OCI-LY7 (cell line): ENCODE measurements at regions not wholly inside any gene's neighbourhood (a gene's known extent, or its start where the extent isn't known, plus 50 kb on each side); places are given as distances from the start of the nearest gene placed in this dataset.

ENCODE experiments used
- BruUV-seq: library from RNA; stranded (reverse); fragments of 400-500 nt; replicated peaks from 2 replicates; lab custom pipeline; 2021; lab: Mats Ljungman, UMichigan
- CTCF ChIA-PET: fragments of 300-600 bp; sonication (Branson Sonifier 250); formaldehyde crosslinking; loops from one replicate; lab custom pipeline; 2022; ENCODE audit warnings: antibody characterized with exemption; ENCODE audit not compliant: unreplicated experiment; lab: Charles Lee
- POLR2A ChIA-PET: fragments of 300-600 bp; sonication (Branson Sonifier 250); formaldehyde crosslinking; loops from one replicate; lab custom pipeline; 2022; ENCODE audit warnings: antibody characterized with exemption; lab: Charles Lee
- DNase-seq: peaks from one replicate; pipeline ENCODE4 v3.0.0-alpha.2; 2015; ENCODE audit warnings: low spot score
- H2AFZ ChIP-seq: fragments of 200-600 bp; sonication (generic), shearing (Covaris generic); 2 replicates; pipeline ENCODE4 v1.6.1; 2014; ENCODE audit warnings: mild to moderate bottlenecking, antibody characterized with exemption, low read length, moderate library complexity
- H3K27ac ChIP-seq: fragments of 200-600 bp; sonication (generic); 2 replicates; pipeline ENCODE4 v1.5.1; 2014; ENCODE audit warnings: mixed run types, low read depth, mild to moderate bottlenecking, moderate library complexity, low read length, inconsistent platforms; ENCODE audit not compliant: poor library complexity, severe bottlenecking
- H3K36me3 ChIP-seq: fragments of 200-600 bp; sonication (generic); 2 replicates; pipeline ENCODE4 v1.6.1; 2014; ENCODE audit warnings: mild to moderate bottlenecking, antibody characterized with exemption, low read length, moderate library complexity, mixed read lengths; ENCODE audit not compliant: insufficient read depth
- H3K4me1 ChIP-seq: fragments of 200-600 bp; sonication (generic); 2 replicates; pipeline ENCODE4 v1.5.1; 2014; ENCODE audit warnings: mild to moderate bottlenecking, low read length; ENCODE audit not compliant: insufficient read depth, poor library complexity, severe bottlenecking
- H3K4me2 ChIP-seq: fragments of 200-600 bp; sonication (generic); 2 replicates; pipeline ENCODE4 v1.6.1; 2014; ENCODE audit warnings: mild to moderate bottlenecking, low read length
- H3K4me3 ChIP-seq: fragments of 200-600 bp; sonication (generic); 2 replicates; pipeline ENCODE4 v1.5.1; 2014; ENCODE audit warnings: mild to moderate bottlenecking, low read depth, low read length; ENCODE audit not compliant: poor library complexity, severe bottlenecking
- H3K79me2 ChIP-seq: fragments of 200-600 bp; sonication (generic); 2 replicates; pipeline ENCODE4 v1.6.1; 2016; ENCODE audit warnings: low read depth, mild to moderate bottlenecking, low read length, moderate library complexity, mixed read lengths; ENCODE audit not compliant: insufficient read depth
- H3K9me2 ChIP-seq: fragments of 200-600 bp; sonication (generic); 2 replicates; pipeline ENCODE4 v1.6.1; 2016; ENCODE audit warnings: mild to moderate bottlenecking, low read length, mixed read lengths; ENCODE audit not compliant: insufficient read depth
- H3K9me3 ChIP-seq: fragments of 200-600 bp; sonication (generic); 2 replicates; pipeline ENCODE4 v1.6.1; 2014; ENCODE audit warnings: mild to moderate bottlenecking, mixed run types, low read length, mixed read lengths
- H4K20me1 ChIP-seq: fragments of 200-600 bp; sonication (generic); 2 replicates; pipeline ENCODE4 v1.6.1; 2014; ENCODE audit warnings: mild to moderate bottlenecking, antibody characterized with exemption, low read length, moderate library complexity, mixed read lengths; ENCODE audit not compliant: insufficient read depth
- EZH2phosphoT487 ChIP-seq: fragments of 200-600 bp; sonication (generic); IDR thresholded peaks from 2 replicates; pipeline ENCODE4 v1.6.1; 2018; ENCODE audit warnings: low read depth, borderline replicate concordance, mild to moderate bottlenecking, mixed run types, antibody characterized with exemption, low read length, moderate library complexity, mixed read lengths
- intact Hi-C: fragments of 100-400 bp; cut with micrococcal nuclease; formaldehyde crosslinking; loops from one replicate; pipeline ENCODE4 v1.10.0; 2022; ENCODE audit not compliant: unreplicated experiment
- TF ChIP-seq, protein P1 (sequence below): fragments of 200-600 bp; sonication (generic); conservative IDR thresholded peaks from 2 replicates; pipeline ENCODE4 v1.5.1; 2014; ENCODE audit warnings: mild to moderate bottlenecking, antibody characterized with exemption, low read length, moderate library complexity, mixed read lengths

GRCh38 chr2:150413366-150413765, 74.1 kb downstream of the RND3 start:
- CTCF ChIA-PET: no interaction called here
- Histone ChIP-seq H3K79me2 (no peaks in the 10 kb centered on the region), H3K4me2 (no peak overlapping the region), H3K4me1 (no peaks in the 10 kb centered on the region), H3K4me3 (no peak overlapping the region), H2AFZ (no peak overlapping the region), H4K20me1 (no peaks in the 10 kb centered on the region), H3K9me3 (no peaks in the 10 kb centered on the region), H3K9me2 (no peaks in the 10 kb centered on the region), H3K27ac (no peak overlapping the region), H3K36me3 (no peaks in the 10 kb centered on the region)
- POLR2A ChIA-PET: no interaction called here
- no TSS peak for BruUV-seq
- DNase-seq: no peak
- intact Hi-C loops: no loop called here
- TF ChIP-seq, protein P1, sequence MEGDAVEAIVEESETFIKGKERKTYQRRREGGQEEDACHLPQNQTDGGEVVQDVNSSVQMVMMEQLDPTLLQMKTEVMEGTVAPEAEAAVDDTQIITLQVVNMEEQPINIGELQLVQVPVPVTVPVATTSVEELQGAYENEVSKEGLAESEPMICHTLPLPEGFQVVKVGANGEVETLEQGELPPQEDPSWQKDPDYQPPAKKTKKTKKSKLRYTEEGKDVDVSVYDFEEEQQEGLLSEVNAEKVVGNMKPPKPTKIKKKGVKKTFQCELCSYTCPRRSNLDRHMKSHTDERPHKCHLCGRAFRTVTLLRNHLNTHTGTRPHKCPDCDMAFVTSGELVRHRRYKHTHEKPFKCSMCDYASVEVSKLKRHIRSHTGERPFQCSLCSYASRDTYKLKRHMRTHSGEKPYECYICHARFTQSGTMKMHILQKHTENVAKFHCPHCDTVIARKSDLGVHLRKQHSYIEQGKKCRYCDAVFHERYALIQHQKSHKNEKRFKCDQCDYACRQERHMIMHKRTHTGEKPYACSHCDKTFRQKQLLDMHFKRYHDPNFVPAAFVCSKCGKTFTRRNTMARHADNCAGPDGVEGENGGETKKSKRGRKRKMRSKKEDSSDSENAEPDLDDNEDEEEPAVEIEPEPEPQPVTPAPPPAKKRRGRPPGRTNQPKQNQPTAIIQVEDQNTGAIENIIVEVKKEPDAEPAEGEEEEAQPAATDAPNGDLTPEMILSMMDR: no peak
- no peak for TF ChIP-seq EZH2phosphoT487

GRCh38 chr2:150410809-150411208, 76.7 kb downstream of the RND3 start:
- H3K4me2 ChIP-seq: no peak overlapping the region

GRCh38 chr2:150409196-150409595, 78.3 kb downstream of the RND3 start:
- ChIA-PET POLR2A (no interaction called here), CTCF (no interaction called here)
- intact Hi-C loops: no loop called here
- no peak for DNase-seq
- Histone ChIP-seq H3K27ac (no peak overlapping the region), H2AFZ (no peak overlapping the region), H3K9me3 (no peaks in the 10 kb centered on the region), H3K4me1 (no peaks in the 10 kb centered on the region), H3K36me3 (no peaks in the 10 kb centered on the region), H3K4me2 (no peak overlapping the region), H3K9me2 (no peaks in the 10 kb centered on the region), H3K79me2 (no peaks in the 10 kb centered on the region), H3K4me3 (no peak overlapping the region), H4K20me1 (no peaks in the 10 kb centered on the region)
- TF ChIP-seq EZH2phosphoT487: no peak
- TF ChIP-seq, protein P1: no peak
- BruUV-seq: no TSS peak

More at GRCh38 chr2:150410809-150411208, 76.7 kb downstream of the RND3 start:
- Histone ChIP-seq H4K20me1 (no peaks in the 10 kb centered on the region), H3K9me3 (no peaks in the 10 kb centered on the region), H3K79me2 (no peaks in the 10 kb centered on the region), H3K27ac (no peak overlapping the region), H3K36me3 (no peaks in the 10 kb centered on the region), H2AFZ (no peak overlapping the region), H3K4me1 (no peaks in the 10 kb centered on the region), H3K9me2 (no peaks in the 10 kb centered on the region), H3K4me3 (no peak overlapping the region)
- no peak for DNase-seq
- no TSS peak for BruUV-seq
- TF ChIP-seq EZH2phosphoT487: no peak
- TF ChIP-seq, protein P1: no peak
- intact Hi-C loops: no loop called here
- ChIA-PET CTCF (interaction anchor here (0.8 kb wide), 1 partner anchor 15 kb away, joined by 3 read pairs; no protein-coding TSS in a partner anchor), POLR2A (no interaction called here)
